ENCODE measurements at regions not wholly inside any gene's neighbourhood (a gene's known extent, or its start where the extent isn't known, plus 50 kb on each side); places are given as distances from the start of the nearest gene placed in this dataset.
"Not testable (repeated sequence)": the region's sequence is repeated elsewhere in the genome, so short reads cannot be mapped to it uniquely, and the experiment has no call there.

DNA sequence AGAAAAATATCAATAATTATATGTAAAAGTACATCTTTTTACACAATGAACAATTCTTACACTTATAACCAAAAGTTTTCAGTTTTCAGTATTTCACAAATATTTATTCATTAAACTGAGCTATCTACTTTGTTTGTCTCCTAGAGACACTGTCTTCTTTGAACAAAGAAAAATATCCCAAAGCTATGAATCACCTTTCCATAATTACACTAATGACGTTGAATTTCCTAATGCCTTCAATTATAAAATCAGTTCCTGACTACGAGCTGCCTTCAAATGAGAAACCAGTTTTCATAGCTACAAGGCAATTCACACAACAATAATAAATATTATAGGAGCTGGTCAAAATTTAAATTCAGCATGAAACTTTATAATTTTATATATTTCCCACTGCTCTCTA is 201.8 kb upstream of the BRINP3 start:
- peak; percentile 2 for DNase-seq

DNA sequence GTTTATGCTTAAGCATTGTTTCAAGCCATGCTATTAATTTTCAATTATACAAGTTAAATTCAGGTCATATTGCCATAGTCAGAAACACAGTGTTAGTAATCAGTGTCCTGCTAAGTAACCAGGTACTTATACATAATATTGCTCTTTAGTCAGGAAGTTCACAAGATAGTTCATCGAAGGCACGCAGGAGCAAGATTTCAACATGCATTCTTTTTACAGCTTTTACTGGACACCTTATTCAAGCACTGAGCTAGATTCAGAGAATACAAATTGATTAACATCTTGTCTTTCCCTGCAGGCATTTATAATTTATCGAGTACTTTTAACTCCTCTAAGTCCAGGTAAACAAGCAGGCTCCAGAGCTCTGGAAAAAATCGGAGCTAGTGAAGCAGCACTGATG is 202.3 kb upstream of the BRINP3 start:
- DNase-seq: no peak

DNA sequence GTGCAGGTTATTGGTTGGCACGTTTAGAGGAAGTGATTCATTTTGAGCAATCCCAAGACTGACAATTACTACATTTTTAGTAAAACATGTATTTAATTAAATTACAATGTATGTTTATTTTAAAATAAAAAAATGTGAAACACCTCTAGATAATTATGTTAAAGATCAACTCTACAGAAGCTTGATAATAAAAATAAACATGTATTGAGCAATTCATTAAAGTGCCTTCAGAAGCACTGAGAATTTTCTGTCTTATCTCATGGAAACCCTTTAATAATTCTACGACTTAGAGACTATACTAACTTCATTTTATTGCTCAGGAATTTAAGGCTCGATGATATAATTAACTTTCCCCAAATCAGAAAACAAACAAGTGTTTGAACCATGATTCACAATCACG is 208.0 kb upstream of the BRINP3 start:
- DNase-seq: no peak

DNA sequence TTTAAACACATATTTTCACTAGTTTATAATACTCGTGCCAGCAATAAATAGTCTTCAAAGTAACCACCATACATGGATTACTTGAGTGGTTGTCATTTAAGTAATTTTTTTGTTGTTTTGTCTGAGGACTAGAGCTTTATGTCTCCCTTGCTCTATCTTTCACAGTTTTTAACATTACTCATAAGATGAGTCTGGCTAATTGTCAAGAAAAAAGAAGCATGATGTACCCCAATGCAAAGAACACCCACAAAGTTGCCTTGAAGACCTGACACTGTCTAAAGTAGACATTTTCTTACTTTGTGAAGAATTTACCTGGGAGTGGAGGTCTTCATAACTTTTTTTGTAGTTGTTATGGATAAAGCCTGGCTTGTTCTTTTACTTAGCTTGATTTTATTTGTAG is 210.4 kb upstream of the BRINP3 start:
- DNase-seq: no peak

DNA sequence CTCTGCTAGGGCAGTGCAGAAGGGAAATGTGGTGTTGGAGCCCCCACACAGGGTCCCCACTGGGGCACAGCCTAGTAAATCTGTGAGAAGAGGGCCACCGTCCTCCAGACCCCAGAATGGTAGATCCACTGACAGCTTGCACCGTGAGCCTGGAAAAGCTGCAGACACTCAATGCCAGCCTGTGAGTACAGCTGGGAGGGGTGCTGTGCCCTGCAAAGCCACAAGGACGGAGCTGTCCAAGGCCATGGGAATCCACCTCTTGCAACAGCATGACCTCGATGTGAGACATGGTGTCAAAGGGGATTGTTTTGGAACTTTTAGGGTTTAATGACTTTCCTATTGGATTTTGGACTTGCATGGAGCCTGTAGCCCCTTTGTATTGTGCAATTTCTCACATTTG is 220.8 kb upstream of the BRINP3 start:
- not testable (repeated sequence) for DNase-seq

DNA sequence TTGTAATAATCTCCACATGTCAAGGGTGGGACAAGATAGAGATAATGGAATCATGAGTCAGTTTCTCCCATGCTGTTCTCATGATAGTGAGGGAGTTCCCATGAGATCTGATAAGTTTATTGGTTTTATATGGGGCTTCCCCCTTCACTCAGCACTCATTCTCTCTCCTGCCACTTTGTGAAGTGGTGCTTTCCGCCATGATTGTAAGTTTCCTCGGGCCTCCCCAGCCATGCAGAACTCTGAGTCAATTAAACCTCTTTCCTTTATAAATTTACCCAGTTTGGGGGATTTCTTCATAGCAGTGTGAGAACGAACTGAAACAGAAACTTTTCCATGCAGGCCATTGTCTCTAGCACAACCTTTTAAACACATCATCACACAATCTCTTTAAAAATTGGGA is 221.5 kb upstream of the BRINP3 start:
- DNase-seq: no peak

GRCh38 chr1:190708418-190709057 is 230.9 kb upstream of the BRINP3 start:
- DNase-seq: no peak

DNA sequence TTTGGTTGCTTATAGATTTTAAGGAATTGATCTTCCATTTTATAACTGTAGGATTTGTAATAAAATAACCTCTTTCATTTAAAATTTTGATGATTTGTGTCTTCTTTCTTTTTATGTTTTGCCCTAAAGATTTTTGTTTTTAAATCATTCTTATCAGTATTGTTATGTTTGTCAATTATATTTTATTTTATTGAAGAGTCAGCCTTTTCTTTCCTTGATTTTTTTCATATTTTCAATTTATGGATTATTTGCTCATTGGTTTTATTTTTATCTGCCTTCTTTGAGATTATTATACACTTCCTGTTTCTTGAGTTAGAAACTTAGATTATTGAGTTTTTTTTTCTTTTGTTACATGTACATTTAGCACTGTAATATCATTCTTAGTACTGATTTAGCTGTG is 233.4 kb upstream of the BRINP3 start:
- no peak for DNase-seq

DNA sequence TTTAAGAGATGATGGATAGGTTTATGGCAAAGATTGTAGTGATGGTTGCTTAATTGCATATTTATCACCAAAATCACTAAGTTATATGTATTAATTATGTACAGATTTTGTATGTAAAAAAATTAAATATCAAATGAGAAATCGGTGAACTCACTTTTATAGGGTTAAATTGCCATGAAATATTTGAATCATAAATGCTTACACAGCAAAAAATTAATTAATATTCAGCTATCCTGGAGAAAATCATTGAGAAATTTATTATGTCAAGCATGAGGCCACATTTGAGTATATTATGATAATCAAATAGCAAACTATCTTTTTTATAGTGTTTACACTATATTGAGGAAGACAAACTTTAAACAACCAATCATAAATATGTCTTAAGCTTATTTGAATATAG is 239.4 kb upstream of the BRINP3 start:
- DNase-seq: no peak

- DNase-seq: no peak
Measured at GRCh38 chr1:190736971-190737590, 259.4 kb upstream of the BRINP3 start.

DNA sequence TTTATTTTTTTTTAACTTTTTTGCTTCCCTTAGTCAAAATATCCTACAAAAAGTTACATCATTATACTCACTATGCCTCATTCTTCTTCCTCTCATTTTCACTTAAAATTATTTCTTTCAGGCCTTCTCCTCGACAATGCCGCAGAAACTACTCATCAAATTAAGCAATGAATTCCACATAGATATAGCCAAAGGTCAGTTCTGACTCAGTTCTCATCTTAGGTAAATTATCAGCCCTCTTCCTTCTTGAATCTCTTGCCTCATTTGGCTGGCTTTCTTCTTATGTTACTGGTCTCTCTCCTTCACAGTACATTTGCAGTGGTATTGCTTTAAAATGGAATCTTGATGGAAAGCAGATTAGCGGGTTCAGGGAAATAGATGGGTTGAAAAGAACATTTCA is 260.7 kb upstream of the BRINP3 start:
- DNase-seq: no peak

- no peak for DNase-seq
Measured at GRCh38 chr1:190739926-190740325, 262.3 kb upstream of the BRINP3 start.

DNA sequence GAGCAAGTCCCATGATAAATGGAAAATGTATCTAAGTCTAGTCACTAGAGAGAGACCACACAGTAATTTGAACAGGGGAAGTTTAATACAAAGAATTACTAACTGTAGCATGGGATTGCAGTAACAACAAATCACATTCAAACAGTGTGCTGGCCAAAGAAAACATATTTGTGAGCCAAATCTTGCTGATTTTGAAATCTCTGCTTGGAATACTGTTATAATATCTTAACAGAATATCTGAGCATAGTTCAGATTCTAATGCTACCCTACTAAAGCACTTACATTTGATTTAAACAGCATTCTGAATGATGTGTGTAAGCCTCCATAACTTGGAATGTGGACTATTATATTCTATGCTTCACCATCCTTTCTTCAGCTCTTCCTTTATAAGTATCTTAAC is 270.0 kb upstream of the BRINP3 start:
- DNase-seq: no peak

GRCh38 chr1:190752131-190752530 is 274.5 kb upstream of the BRINP3 start:
- DNase-seq: no peak

DNA sequence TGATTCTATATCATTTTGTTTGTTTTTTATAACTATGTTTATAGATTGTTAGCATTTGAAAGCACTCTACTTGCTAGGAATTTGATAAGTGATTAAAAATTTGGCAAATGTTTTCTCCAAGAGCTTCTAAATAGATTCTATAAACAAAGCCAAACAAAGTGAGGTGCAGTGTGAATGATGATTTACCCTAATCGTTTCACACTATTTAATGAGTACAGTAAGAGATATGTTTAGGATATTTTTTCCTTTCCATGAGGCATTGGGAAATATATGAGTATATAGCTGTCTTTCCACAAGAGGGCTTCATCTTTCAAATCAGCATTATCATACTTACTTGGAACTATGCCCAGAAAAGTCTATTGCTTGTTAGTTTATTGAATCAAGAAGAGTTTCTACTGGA is 277.0 kb upstream of the BRINP3 start:
- peak; percentile 9 for DNase-seq

DNA sequence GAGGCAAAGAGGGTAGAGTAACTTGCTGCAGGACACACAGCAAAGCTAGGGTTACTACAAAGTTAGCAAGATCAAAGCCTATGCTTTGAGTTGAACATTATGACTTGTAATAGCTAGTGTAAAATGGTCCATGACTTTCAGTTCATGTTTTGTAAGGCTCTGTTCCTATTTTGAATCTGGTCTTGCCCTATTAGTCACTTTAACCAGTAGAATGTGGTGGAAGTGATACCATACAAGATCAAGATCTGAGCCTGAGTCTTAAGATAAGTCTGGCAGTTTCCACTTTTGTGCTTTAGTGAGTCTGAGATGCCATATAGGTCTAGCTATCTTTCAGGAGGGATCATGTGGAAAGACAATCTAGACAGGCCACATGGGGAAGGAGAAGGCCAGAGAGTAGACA is 282.1 kb upstream of the BRINP3 start:
- DNase-seq: no peak

GRCh38 chr1:190762325-190762724 is 284.7 kb upstream of the BRINP3 start:
- no peak for DNase-seq

- DNase-seq: no peak
Measured at GRCh38 chr1:190792873-190793272, 315.2 kb upstream of the BRINP3 start.

DNA sequence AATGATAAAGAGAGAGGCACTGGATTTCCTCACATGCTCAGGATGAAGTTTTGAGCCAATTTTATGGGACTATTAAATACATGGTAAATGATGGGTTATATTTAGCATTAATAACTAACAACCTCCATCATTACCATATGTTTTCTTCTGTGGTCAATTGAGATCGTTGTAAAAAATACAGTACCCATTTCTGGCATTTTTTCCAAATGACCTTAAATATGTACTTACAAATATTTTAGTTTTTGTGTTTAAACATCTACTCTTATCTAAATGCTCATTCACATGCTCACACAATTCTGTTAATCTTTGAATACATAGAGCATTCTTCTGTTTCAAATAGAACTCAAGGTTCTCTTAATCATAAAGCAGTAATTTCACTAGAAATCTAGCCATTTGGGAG is 330.0 kb upstream of the BRINP3 start:
- DNase-seq: no peak

DNA sequence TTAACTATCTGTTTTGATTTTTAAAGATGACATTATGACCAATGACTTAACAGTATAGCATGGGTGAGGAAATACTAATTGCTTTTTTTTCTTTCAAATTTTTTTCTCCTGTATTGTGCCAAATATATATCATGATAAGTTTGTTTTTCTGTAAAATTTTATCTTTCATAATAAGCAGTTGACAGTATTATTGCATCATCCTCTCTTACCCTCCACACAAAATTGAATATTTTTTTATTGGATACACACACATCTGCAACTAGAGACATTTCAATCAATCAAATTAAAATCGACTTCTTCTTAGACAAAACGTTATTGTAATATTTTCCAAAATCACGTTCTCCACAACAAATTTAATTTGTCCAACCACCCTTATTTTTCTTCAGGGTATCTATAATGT is 330.4 kb upstream of the BRINP3 start:
- no peak for DNase-seq

GRCh38 chr1:190809312-190809711 is 331.6 kb upstream of the BRINP3 start:
- no peak for DNase-seq

GRCh38 chr1:190812996-190813395 is 335.3 kb upstream of the BRINP3 start:
- no peak for DNase-seq

GRCh38 chr1:190832511-190832910 is 354.8 kb upstream of the BRINP3 start:
- no peak for DNase-seq

- no peak for DNase-seq
Measured at GRCh38 chr1:190835658-190836057, 358.0 kb upstream of the BRINP3 start.

DNA sequence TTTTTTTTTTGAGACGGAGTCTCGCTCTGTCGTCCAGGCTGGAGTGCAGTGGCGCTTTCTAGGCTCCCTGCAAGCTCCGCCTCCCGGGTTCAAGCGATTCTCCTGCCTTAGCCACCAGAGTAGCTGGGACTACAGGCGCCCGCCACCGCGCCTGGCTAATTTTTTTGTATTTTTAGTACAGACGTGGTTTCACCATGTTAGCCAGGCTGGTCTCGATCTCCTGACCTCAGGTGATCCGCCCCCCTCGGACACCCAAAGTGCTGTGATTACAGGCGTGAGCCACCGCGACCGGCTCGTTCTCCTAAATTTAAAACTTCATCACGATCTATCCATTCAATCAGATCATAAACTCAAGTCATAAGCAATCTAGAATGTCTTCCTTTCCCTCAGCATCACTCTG is 359.5 kb upstream of the BRINP3 start:
- DNase-seq: not testable (repeated sequence)

Measured in NCI-H748 treated with DMSO at 0.1 percent for 48 hours (cell line).